KMS-11 (cell line): ENCODE measurements at regions not wholly inside any gene's neighbourhood (a gene's known extent, or its start where the extent isn't known, plus 50 kb on each side); places are given as distances from the start of the nearest gene placed in this dataset.

Source experiments
- H2AFZ ChIP-seq: fragments of 200-600 bp; sonication (generic); 2 replicates; pipeline ENCODE4 v1.6.1; 2016; ENCODE audit warnings: antibody characterized with exemption, mixed run types, low read depth
- H3K27ac ChIP-seq: fragments of 200-600 bp; sonication (generic); 2 replicates; pipeline ENCODE4 v1.6.1; 2016; ENCODE audit warnings: mild to moderate bottlenecking, mixed run types
- H3K27me3 ChIP-seq: fragments of 200-600 bp; sonication (generic); 2 replicates; pipeline ENCODE4 v1.6.1; 2017; ENCODE audit warnings: mild to moderate bottlenecking, low read depth, mixed run types, moderate library complexity; ENCODE audit not compliant: insufficient read depth
- H3K36me3 ChIP-seq: fragments of 200-600 bp; sonication (generic); 2 replicates; pipeline ENCODE4 v1.6.1; 2017; ENCODE audit warnings: mild to moderate bottlenecking, mixed run types; ENCODE audit not compliant: insufficient read depth
- H3K4me1 ChIP-seq: fragments of 200-600 bp; sonication (generic); 2 replicates; pipeline ENCODE4 v1.6.1; 2016; ENCODE audit warnings: mild to moderate bottlenecking, low read depth, mixed run types; ENCODE audit not compliant: poor library complexity, severe bottlenecking
- H3K4me2 ChIP-seq: fragments of 200-600 bp; sonication (generic); 2 replicates; pipeline ENCODE4 v1.7.0; 2016; ENCODE audit warnings: mild to moderate bottlenecking, mixed run types
- H3K4me3 ChIP-seq: fragments of 200-600 bp; sonication (generic); IDR thresholded peaks from 2 replicates; pipeline ENCODE4 v1.6.1; 2017; ENCODE audit warnings: low read depth, low read length, mixed read lengths; ENCODE audit not compliant: insufficient read depth
- H3K79me2 ChIP-seq: fragments of 200-600 bp; sonication (generic); 2 replicates; pipeline ENCODE4 v1.6.1; 2016; ENCODE audit warnings: low read depth, mixed run types; ENCODE audit not compliant: insufficient read depth
- H3K9ac ChIP-seq: fragments of 200-600 bp; sonication (generic); 2 replicates; pipeline ENCODE4 v1.6.1; 2016; ENCODE audit warnings: mild to moderate bottlenecking, mixed run types
- H4K20me1 ChIP-seq: fragments of 200-600 bp; sonication (generic); 2 replicates; pipeline ENCODE4 v1.6.1; 2016; ENCODE audit warnings: mild to moderate bottlenecking, mixed run types; ENCODE audit not compliant: insufficient read depth
- TF ChIP-seq, protein P1 (sequence below): fragments of 200-600 bp; sonication (generic); conservative IDR thresholded peaks from 2 replicates; pipeline ENCODE4 v1.6.1; 2017; ENCODE audit warnings: low read depth, mild to moderate bottlenecking, antibody characterized with exemption, low read length, moderate library complexity, mixed read lengths

DNA sequence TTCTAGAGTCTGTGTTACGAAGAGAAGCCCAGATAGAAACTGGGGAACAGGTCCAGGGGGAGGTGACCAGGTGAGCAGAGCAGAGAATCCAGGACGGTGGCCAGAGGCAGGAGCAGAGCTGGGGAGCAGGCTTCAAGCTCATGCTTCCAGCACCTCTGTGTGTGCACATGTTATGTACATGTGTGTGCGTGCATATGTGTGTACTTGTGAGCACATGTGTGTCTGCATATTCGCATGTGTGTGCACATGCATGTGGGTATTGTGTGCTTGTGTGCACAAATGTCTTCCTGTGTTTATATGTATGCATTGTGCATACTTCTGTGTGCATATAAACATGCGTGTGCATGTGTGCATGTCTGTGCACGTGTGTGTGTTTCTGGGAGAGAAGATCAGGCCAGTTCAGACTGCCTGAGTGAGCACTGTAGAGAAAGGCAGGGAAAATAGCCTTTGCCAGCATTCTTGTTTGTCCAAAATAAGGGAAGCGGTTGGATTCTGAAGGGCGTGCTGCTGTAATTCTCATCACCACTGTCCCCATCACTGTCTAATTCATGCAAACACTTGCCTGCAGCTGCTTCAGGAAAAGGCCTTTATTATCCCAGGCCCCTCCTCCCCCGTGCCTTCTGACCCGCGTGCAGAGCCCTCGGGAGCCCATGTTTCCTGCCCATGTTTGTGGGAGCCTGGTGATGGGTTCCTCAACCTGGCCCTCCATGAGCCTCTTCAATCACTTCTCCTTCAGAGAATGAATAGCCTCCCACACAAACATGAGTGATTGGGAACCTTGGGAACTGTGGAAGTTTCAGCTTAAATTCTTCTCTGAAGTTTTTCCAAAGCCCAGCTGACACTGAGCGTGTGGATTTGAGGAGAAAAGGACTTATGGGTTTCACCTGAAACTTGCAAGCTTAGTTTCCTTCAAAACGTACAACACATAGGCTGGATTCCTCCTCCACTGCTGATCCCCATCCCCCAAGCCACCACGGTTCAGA, 161.7 kb upstream of the AFDN start:
- TF ChIP-seq, protein P1, sequence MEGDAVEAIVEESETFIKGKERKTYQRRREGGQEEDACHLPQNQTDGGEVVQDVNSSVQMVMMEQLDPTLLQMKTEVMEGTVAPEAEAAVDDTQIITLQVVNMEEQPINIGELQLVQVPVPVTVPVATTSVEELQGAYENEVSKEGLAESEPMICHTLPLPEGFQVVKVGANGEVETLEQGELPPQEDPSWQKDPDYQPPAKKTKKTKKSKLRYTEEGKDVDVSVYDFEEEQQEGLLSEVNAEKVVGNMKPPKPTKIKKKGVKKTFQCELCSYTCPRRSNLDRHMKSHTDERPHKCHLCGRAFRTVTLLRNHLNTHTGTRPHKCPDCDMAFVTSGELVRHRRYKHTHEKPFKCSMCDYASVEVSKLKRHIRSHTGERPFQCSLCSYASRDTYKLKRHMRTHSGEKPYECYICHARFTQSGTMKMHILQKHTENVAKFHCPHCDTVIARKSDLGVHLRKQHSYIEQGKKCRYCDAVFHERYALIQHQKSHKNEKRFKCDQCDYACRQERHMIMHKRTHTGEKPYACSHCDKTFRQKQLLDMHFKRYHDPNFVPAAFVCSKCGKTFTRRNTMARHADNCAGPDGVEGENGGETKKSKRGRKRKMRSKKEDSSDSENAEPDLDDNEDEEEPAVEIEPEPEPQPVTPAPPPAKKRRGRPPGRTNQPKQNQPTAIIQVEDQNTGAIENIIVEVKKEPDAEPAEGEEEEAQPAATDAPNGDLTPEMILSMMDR: no peak
- H3K4me3 ChIP-seq: no peak overlapping the region
- H3K79me2 ChIP-seq: no peaks in the 10 kb centered on the region
- H3K4me2 ChIP-seq: no peak overlapping the region
- H3K9ac ChIP-seq: no peak overlapping the region
- no peaks in the 10 kb centered on the region for H3K4me1 ChIP-seq
- H3K27ac ChIP-seq: no peak overlapping the region
- H2AFZ ChIP-seq: no peak overlapping the region
- H4K20me1 ChIP-seq: no peaks in the 10 kb centered on the region
- no peaks in the 10 kb centered on the region for H3K27me3 ChIP-seq
- no peaks in the 10 kb centered on the region for H3K36me3 ChIP-seq

GRCh38 chr6:167665698-167666330, 160.9 kb upstream of the AFDN start:
- Histone ChIP-seq H3K4me2 (no peak overlapping the region), H2AFZ (no peak overlapping the region), H3K79me2 (no peaks in the 10 kb centered on the region), H3K27me3 (no peaks in the 10 kb centered on the region), H3K4me1 (no peaks in the 10 kb centered on the region), H3K27ac (no peak overlapping the region), H3K9ac (no peak overlapping the region), H3K4me3 (no peak overlapping the region), H4K20me1 (no peaks in the 10 kb centered on the region), H3K36me3 (no peaks in the 10 kb centered on the region)
- TF ChIP-seq, protein P1: no peak

- Histone ChIP-seq H3K27ac (no peak overlapping the region), H3K36me3 (no peaks in the 10 kb centered on the region), H4K20me1 (no peaks in the 10 kb centered on the region), H3K9ac (no peak overlapping the region), H2AFZ (no peak overlapping the region), H3K79me2 (no peaks in the 10 kb centered on the region), H3K27me3 (no peaks in the 10 kb centered on the region), H3K4me2 (no peak overlapping the region), H3K4me1 (no peaks in the 10 kb centered on the region), H3K4me3 (no peak overlapping the region)
- TF ChIP-seq, protein P1: no peak
Observed at GRCh38 chr6:167666571-167667203, 160.0 kb upstream of the AFDN start.

DNA sequence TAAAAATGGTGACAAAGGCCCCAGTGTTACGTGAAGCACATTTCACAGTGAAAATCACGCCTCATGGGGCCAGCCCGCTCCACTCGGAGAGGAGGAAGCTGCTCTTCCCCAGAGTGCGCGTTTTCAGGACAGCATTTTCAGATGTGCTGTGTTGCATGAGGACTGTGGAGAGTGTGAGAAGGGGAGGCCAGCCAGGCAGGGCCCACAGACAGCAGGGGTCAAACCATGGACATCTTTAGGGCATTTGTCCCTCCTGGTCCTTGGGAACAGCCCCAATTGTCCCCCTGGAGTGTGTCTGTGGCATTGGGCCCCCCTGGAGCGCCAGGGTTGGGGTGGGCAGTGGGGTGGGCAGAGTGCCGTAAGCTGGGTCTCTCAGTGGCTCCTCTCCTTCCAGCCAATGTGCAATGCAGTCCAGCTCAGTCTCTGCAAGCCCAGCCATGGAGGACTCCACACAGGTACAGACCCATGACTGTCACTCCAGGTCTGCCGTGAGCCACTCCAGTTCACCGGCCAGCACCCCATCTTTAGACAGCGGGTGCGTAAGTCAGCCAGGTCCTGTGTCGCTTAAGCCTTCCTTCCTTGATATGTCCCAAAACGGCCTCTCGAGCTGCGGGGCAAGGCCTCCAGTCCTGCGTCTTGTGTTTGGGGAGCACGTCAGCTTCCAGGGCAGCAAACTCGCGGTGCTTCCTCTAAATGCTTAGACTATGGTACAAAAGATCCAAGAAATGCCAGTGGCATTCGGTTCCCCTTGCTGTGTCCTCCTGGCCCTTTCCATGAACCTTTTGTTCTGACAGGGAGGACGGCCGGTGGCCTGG, 159.3 kb upstream of the AFDN start:
- no peak overlapping the region for H2AFZ ChIP-seq
- H3K79me2 ChIP-seq: no peaks in the 10 kb centered on the region
- no peaks in the 10 kb centered on the region for H3K4me1 ChIP-seq
- no peak overlapping the region for H3K9ac ChIP-seq
- no peaks in the 10 kb centered on the region for H4K20me1 ChIP-seq
- H3K4me3 ChIP-seq: no peak overlapping the region
- no peaks in the 10 kb centered on the region for H3K27me3 ChIP-seq
- H3K27ac ChIP-seq: no peak overlapping the region
- no peak overlapping the region for H3K4me2 ChIP-seq
- no peaks in the 10 kb centered on the region for H3K36me3 ChIP-seq
- TF ChIP-seq, protein P1: no peak
